ENCODE measurements at regions not wholly inside any gene's neighbourhood (a gene's known extent, or its start where the extent isn't known, plus 50 kb on each side); places are given as distances from the start of the nearest gene placed in this dataset.

GRCh38 chr1:80565406-80565805 is 1235.3 kb upstream of the ADGRL2 start:
- Histone ChIP-seq H3K27me3 (ENCODE audit: control insufficient read depth, insufficient read depth, low read length, poor library complexity, severe bottlenecking) (peaks cover 25% of the 10 kb centered on the region), H3K36me3 (ENCODE audit: control insufficient read depth, insufficient read depth, low read length) (no peaks in the 10 kb centered on the region), H3K9me3 (ENCODE audit: control insufficient read depth, low read length) (no peaks in the 10 kb centered on the region), H3K4me3 (ENCODE audit: low read length) (no peak overlapping the region), H3K9ac (ENCODE audit: extremely low read depth, low read length, poor library complexity, severe bottlenecking) (no peak overlapping the region), H3K4me1 (ENCODE audit: control insufficient read depth, insufficient read depth, low read length) (no peaks in the 10 kb centered on the region), H3K27ac (ENCODE audit: low read depth, low read length) (no peak overlapping the region)
- TF ChIP-seq CTCF (conservative IDR thresholded peaks at IDR 0.05), result no peak
- Mint-ChIP-seq H3K4me3 (no peak overlapping the region), H3K9me3 (no peaks in the 10 kb centered on the region), H3K27ac (no peak overlapping the region), H3K27me3 (ENCODE audit: insufficient read depth) (peaks cover 31% of the 10 kb centered on the region), H3K36me3 (ENCODE audit: low read depth) (no peaks in the 10 kb centered on the region), H3K4me1 (peaks cover 16% of the 10 kb centered on the region)
- 75% methylated on average over 1 of the region's 1 CpG; no CpG with 5 or more reads in 1 of the 2 experiments for WGBS, 2 experiments (ENCODE audit: insufficient coverage in 1 of 2, insufficient read length in 1 of 2)
- DNase-seq, result no peak

GRCh38 chr1:80542231-80542630 is 1258.5 kb upstream of the ADGRL2 start:
- Histone ChIP-seq H3K27me3 (ENCODE audit: control insufficient read depth, insufficient read depth, low read length, poor library complexity, severe bottlenecking) (no peaks in the 10 kb centered on the region), H3K9ac (ENCODE audit: extremely low read depth, low read length, poor library complexity, severe bottlenecking) (no peak overlapping the region), H3K27ac (ENCODE audit: low read depth, low read length) (no peak overlapping the region), H3K36me3 (ENCODE audit: control insufficient read depth, insufficient read depth, low read length) (no peaks in the 10 kb centered on the region), H3K9me3 (ENCODE audit: control insufficient read depth, low read length) (no peaks in the 10 kb centered on the region), H3K4me3 (ENCODE audit: low read length) (no peak overlapping the region), H3K4me1 (ENCODE audit: control insufficient read depth, insufficient read depth, low read length) (no peaks in the 10 kb centered on the region)
- no peak for TF ChIP-seq CTCF (conservative IDR thresholded peaks at IDR 0.05)
- Mint-ChIP-seq H3K36me3 (ENCODE audit: low read depth) (no peaks in the 10 kb centered on the region), H3K27me3 (ENCODE audit: insufficient read depth) (no peaks in the 10 kb centered on the region), H3K9me3 (peaks cover 2% of the 10 kb centered on the region), H3K4me1 (peaks cover 13% of the 10 kb centered on the region), H3K27ac (no peak overlapping the region), H3K4me3 (no peak overlapping the region)
- 100% methylated on average over 1 of the region's 1 CpG; no CpG with 5 or more reads in 1 of the 2 experiments for WGBS, 2 experiments (ENCODE audit: insufficient coverage in 1 of 2, insufficient read length in 1 of 2)
- DNase-seq, result no peak

- Mint-ChIP-seq H3K9me3 (peaks cover 2% of the 10 kb centered on the region), H3K4me1 (peaks cover 23% of the 10 kb centered on the region), H3K27ac (no peak overlapping the region), H3K36me3 (ENCODE audit: low read depth) (no peaks in the 10 kb centered on the region), H3K27me3 (ENCODE audit: insufficient read depth) (no peaks in the 10 kb centered on the region), H3K4me3 (no peak overlapping the region)
- H3K9me3 ChIP-seq (ENCODE audit: control insufficient read depth, low read length), result no peaks in the 10 kb centered on the region
- H3K9ac ChIP-seq (ENCODE audit: extremely low read depth, low read length, poor library complexity, severe bottlenecking), result no peak overlapping the region
- no peaks in the 10 kb centered on the region for H3K27me3 ChIP-seq (ENCODE audit: control insufficient read depth, insufficient read depth, low read length, poor library complexity, severe bottlenecking)
- H3K36me3 ChIP-seq (ENCODE audit: control insufficient read depth, insufficient read depth, low read length), result no peaks in the 10 kb centered on the region
- H3K4me3 ChIP-seq (ENCODE audit: low read length), result no peak overlapping the region
- 71% methylated on average over 1 of the region's 1 CpG; no CpG with 5 or more reads in 1 of the 2 experiments for WGBS, 2 experiments (ENCODE audit: insufficient coverage in 1 of 2, insufficient read length in 1 of 2)
- TF ChIP-seq CTCF (conservative IDR thresholded peaks at IDR 0.05), result no peak
- no peak overlapping the region for H3K27ac ChIP-seq (ENCODE audit: low read depth, low read length)
- no peak for DNase-seq
- no peaks in the 10 kb centered on the region for H3K4me1 ChIP-seq (ENCODE audit: control insufficient read depth, insufficient read depth, low read length)
Measured at GRCh38 chr1:80540596-80540995, 1260.1 kb upstream of the ADGRL2 start.

All from endodermal cell (in vitro differentiated cells).